ENCODE measurements at regions not wholly inside any gene's neighbourhood (a gene's known extent, or its start where the extent isn't known, plus 50 kb on each side); places are given as distances from the start of the nearest gene placed in this dataset.

GRCh38 chr10:80927419-80928078, 389.8 kb downstream of the SH2D4B start:
- no peak overlapping the region for H3K4me3 ChIP-seq (ENCODE audit: insufficient read depth, low read depth, low read length)
- no peak overlapping the region for H2AFZ ChIP-seq (replicated peaks; ENCODE audit: low read length, poor library complexity)
- H4K20me1 ChIP-seq (ENCODE audit: insufficient read depth, low read length): no peaks in the 10 kb centered on the region
- no peak overlapping the region for H4K5ac ChIP-seq (ENCODE audit: low read depth, low read length)
- no peak overlapping the region for H3K27ac ChIP-seq (ENCODE audit: insufficient read depth, low read length)
- no peak overlapping the region for H3K9ac ChIP-seq (ENCODE audit: low read depth, low read length)
- no peak overlapping the region for H3K23ac ChIP-seq (ENCODE audit: low read depth, low read length)
- H2BK20ac ChIP-seq (ENCODE audit: low read depth, low read length): no peak overlapping the region
- no peaks in the 10 kb centered on the region for H3K27me3 ChIP-seq (ENCODE audit: control insufficient read depth, insufficient read depth, low read length)
- H2AK5ac ChIP-seq (ENCODE audit: low read depth, low read length): no peak overlapping the region
- H3K36me3 ChIP-seq (ENCODE audit: control insufficient read depth, insufficient read depth, low read length): no peaks in the 10 kb centered on the region
- H4K91ac ChIP-seq (ENCODE audit: insufficient read depth, low read depth, low read length): no peak overlapping the region
- H3K4me1 ChIP-seq (ENCODE audit: control insufficient read depth, insufficient read depth, low read length): no peaks in the 10 kb centered on the region
- H3K14ac ChIP-seq (replicated peaks; ENCODE audit: low read depth, low read length): no peak overlapping the region
- in situ Hi-C loops (cut with MboI; ENCODE audit: low sequenced_read_pairs): no loop called here
- ChIA-PET POLR2A (ENCODE audit: unreplicated experiment) (no interaction called here), CTCF (no interaction called here)
- H3K4ac ChIP-seq (ENCODE audit: low read depth, low read length): no peak overlapping the region
- BruUV-seq (replicated peaks): no TSS peak
- no peaks in the 10 kb centered on the region for H3K9me3 ChIP-seq (ENCODE audit: control insufficient read depth, insufficient read depth, low read length)
- no CpG with 5 or more reads among the region's 5 CpGs for WGBS, 2 experiments (ENCODE audit: extremely low coverage in 2 of 2, insufficient read length in 1 of 2)
- H3K18ac ChIP-seq (ENCODE audit: low read depth, low read length): no peak overlapping the region
- DNase-seq (no peak), ATAC-seq (ENCODE audit: low read depth) (no peak)
- no peak overlapping the region for H2AK9ac ChIP-seq (replicated peaks; ENCODE audit: low read depth, low read length, poor library complexity)
- no peak overlapping the region for H3K56ac ChIP-seq (ENCODE audit: extremely low read depth, insufficient read depth, low read length)
- no peak overlapping the region for H3K4me2 ChIP-seq (ENCODE audit: low read depth, low read length)
- H3K9me1 ChIP-seq (ENCODE audit: insufficient read depth, low read length): no peaks in the 10 kb centered on the region
- H2BK120ac ChIP-seq (ENCODE audit: low read depth, low read length): no peak overlapping the region
- no peaks in the 10 kb centered on the region for H3K79me1 ChIP-seq (ENCODE audit: low read depth in 1 of 2, low read length in 2 of 2)
- intact Hi-C loops (cut with micrococcal nuclease): no loop called here
- dilution Hi-C loops (cut with HindIII; ENCODE audit: low sequenced_read_pairs, unreplicated experiment): no loop called here
- H4K8ac ChIP-seq (ENCODE audit: low read depth in 2 of 2, low read length in 2 of 2): no peak overlapping the region
- no peak overlapping the region for H2BK5ac ChIP-seq (ENCODE audit: low read depth, low read length, poor library complexity, severe bottlenecking)
- no peak overlapping the region for H2BK15ac ChIP-seq (ENCODE audit: low read depth, low read length)
- TF ChIP-seq SMC3 (IDR thresholded peaks at IDR 0.05; ENCODE audit: low read depth, low read length): no peak
- no peak for TF ChIP-seq MAZ (IDR thresholded peaks at IDR 0.05; ENCODE audit: borderline replicate concordance, low read depth, low read length)
- TF ChIP-seq NFE2L2 (IDR thresholded peaks at IDR 0.05; ENCODE audit: low read depth, low read length): no peak
- TF ChIP-seq RFX5 (IDR thresholded peaks at IDR 0.05; ENCODE audit: low read depth, low read length): no peak
- no peak for TF ChIP-seq RAD21 (IDR thresholded peaks at IDR 0.05; ENCODE audit: low read length)
- no peak for TF ChIP-seq MXI1 (IDR thresholded peaks at IDR 0.05; ENCODE audit: borderline replicate concordance, low read depth, low read length)
- no peak for TF ChIP-seq CTCF (conservative IDR thresholded peaks at IDR 0.05; ENCODE audit: low read depth, low read length)
- no peak for TF ChIP-seq FOS (IDR thresholded peaks at IDR 0.05; ENCODE audit: low read depth, low read length)
- no peak for TF ChIP-seq CHD1 (IDR thresholded peaks at IDR 0.05; ENCODE audit: low read depth, low read length)
- no peak for TF ChIP-seq POLR2A (IDR thresholded peaks at IDR 0.05; ENCODE audit: low read depth, low read length)
- TF ChIP-seq RCOR1 (IDR thresholded peaks at IDR 0.05; ENCODE audit: insufficient replicate concordance, low read length): no peak
- TF ChIP-seq USF2 (IDR thresholded peaks at IDR 0.05; ENCODE audit: low read depth, low read length): no peak
- no peak for TF ChIP-seq MAFK (IDR thresholded peaks at IDR 0.05; ENCODE audit: low read depth, low read length)
- TF ChIP-seq CEBPB (IDR thresholded peaks at IDR 0.05; ENCODE audit: low read depth, low read length): no peak
- TF ChIP-seq BHLHE40 (IDR thresholded peaks at IDR 0.05; ENCODE audit: low read depth, low read length): no peak
- no peak for TF ChIP-seq ELK1 (IDR thresholded peaks at IDR 0.05; ENCODE audit: borderline replicate concordance, low read depth, low read length)

All from IMR-90 (cell line).